H1 (cell line): ENCODE measurements at regions not wholly inside any gene's neighbourhood (a gene's known extent, or its start where the extent isn't known, plus 50 kb on each side); places are given as distances from the start of the nearest gene placed in this dataset.

Source experiments
- CTCF ChIA-PET: fragments of 300-600 bp; sonication (Branson Sonifier 250); formaldehyde crosslinking; loops from one replicate; lab custom pipeline; 2021; ENCODE audit not compliant: partially characterized antibody; lab: Charles Lee
- POLR2A ChIA-PET: fragments of 300-600 bp; sonication (Branson Sonifier 250); formaldehyde crosslinking; loops from one replicate; lab custom pipeline; 2021; ENCODE audit warnings: inconsistent platforms; ENCODE audit not compliant: partially characterized antibody; lab: Charles Lee
- DNase-seq, 2 experiments: peaks; one replicate each; pipeline versions ENCODE4 v3.0.0 to v3.0.0-alpha.2; 2010 to 2022; ENCODE audit warnings: low spot score in 2 of 2, low read depth in 1 of 2, mixed read lengths in 1 of 2
- FAIRE-seq: peaks from 2 replicates; lab custom pipeline; 2011; peaks lifted over from hg19 to GRCh38; lab: Jason Lieb, UNC
- H2AFZ ChIP-seq: 2 replicates; pipeline ENCODE4 v1.8.1; 2012; ENCODE audit warnings: low read length, inconsistent platforms
- H2AK5ac ChIP-seq: 2 replicates; pipeline ENCODE4 v1.6.1; 2013; ENCODE audit warnings: low read depth, low read length
- H2BK120ac ChIP-seq: replicated peaks from 2 replicates; pipeline ENCODE3; 2013; ENCODE audit warnings: low read depth, low read length, inconsistent platforms
- H2BK12ac ChIP-seq: 2 replicates; pipeline ENCODE4 v1.6.1; 2013; ENCODE audit warnings: low read depth, low read length
- H2BK15ac ChIP-seq: 2 replicates; pipeline ENCODE4 v1.6.1; 2013; ENCODE audit warnings: low read length
- H2BK20ac ChIP-seq: 2 replicates; pipeline ENCODE4 v1.6.1; 2013; ENCODE audit warnings: low read length
- H2BK5ac ChIP-seq: 2 replicates; pipeline ENCODE4 v1.6.1; 2013; ENCODE audit warnings: low read depth, low read length
- H3K14ac ChIP-seq: 2 replicates; pipeline ENCODE4 v1.6.1; 2013; ENCODE audit warnings: inconsistent platforms; ENCODE audit not compliant: insufficient read length
- H3K18ac ChIP-seq: 2 replicates; pipeline ENCODE4 v1.6.1; 2013; ENCODE audit warnings: low read length; ENCODE audit errors: extremely low read depth
- H3K23ac ChIP-seq: 2 replicates; pipeline ENCODE4 v1.6.1; 2013; ENCODE audit warnings: inconsistent platforms; ENCODE audit not compliant: insufficient read length
- H3K23me2 ChIP-seq: 2 replicates; pipeline ENCODE4 v1.6.1; 2013; ENCODE audit warnings: low read depth, low read length
- H3K27ac ChIP-seq: 2 replicates; pipeline ENCODE4 v1.6.1; 2011; ENCODE audit warnings: low read depth, low read length, inconsistent platforms
- H3K27me3 ChIP-seq, 4 experiments: replicated peaks in 1 of 4; 1 replicate in 1 of 4; 2 replicates in 3 of 4; pipeline versions ENCODE4 v1.6.1 to v1.8.1; 2011 to 2013; ENCODE audit warnings: low read length in 3 of 4, mild to moderate bottlenecking in 3 of 4, inconsistent platforms in 2 of 4, mixed read lengths in 2 of 4, moderate library complexity in 1 of 4; ENCODE audit not compliant: control insufficient read depth in 3 of 4, insufficient read depth in 3 of 4; ENCODE audit errors: extremely low read depth in 1 of 4
- H3K36me3 ChIP-seq, 4 experiments: 2 replicates each; pipeline versions ENCODE4 v1.6.1 to v1.8.1; 2011 to 2013; ENCODE audit warnings: mild to moderate bottlenecking in 4 of 4, low read length in 3 of 4, moderate library complexity in 2 of 4, control low read depth in 1 of 4, inconsistent platforms in 1 of 4; ENCODE audit not compliant: insufficient read depth in 4 of 4, control insufficient read depth in 2 of 4
- H3K4ac ChIP-seq: replicated peaks from 2 replicates; pipeline ENCODE3; 2013; ENCODE audit warnings: low read length, low read depth, mixed read lengths, inconsistent platforms; ENCODE audit not compliant: insufficient read length
- H3K4me1 ChIP-seq, 4 experiments: replicated peaks in 1 of 4; 1 replicate in 1 of 4; 2 replicates in 3 of 4; pipeline versions ENCODE4 v1.6.1 to v1.8.1; 2011 to 2013; ENCODE audit warnings: low read length in 3 of 4, inconsistent platforms in 2 of 4, mixed read lengths in 1 of 4; ENCODE audit not compliant: insufficient read depth in 4 of 4, control insufficient read depth in 3 of 4
- H3K4me2 ChIP-seq, 2 experiments: 2 replicates each; pipeline versions ENCODE4 v1.6.1 to v1.8.1; 2011 to 2013; ENCODE audit warnings: low read depth in 2 of 2, low read length in 2 of 2, control low read depth in 1 of 2, inconsistent platforms in 1 of 2, mild to moderate bottlenecking in 1 of 2; ENCODE audit not compliant: insufficient read depth in 1 of 2
- H3K4me3 ChIP-seq, 4 experiments: fragments of 200-600, 300-600 bp in 1 of 4; sonication (generic), shearing (Covaris generic), sonication (Bioruptor Twin) in 1 of 4; 2 replicates each; pipeline versions ENCODE4 v1.5.1 to v1.8.1; 2011 to 2016; ENCODE audit warnings: low read length in 4 of 4, low read depth in 3 of 4, control low read depth in 2 of 4, inconsistent platforms in 2 of 4, mild to moderate bottlenecking in 2 of 4, mixed read lengths in 1 of 4, moderate library complexity in 1 of 4; ENCODE audit not compliant: insufficient read depth in 2 of 4; ENCODE audit errors: extremely low read depth in 1 of 4
- H3K56ac ChIP-seq: replicated peaks from 2 replicates; pipeline ENCODE3; 2013; ENCODE audit warnings: low read depth, mild to moderate bottlenecking, mixed read lengths, low read length, inconsistent platforms; ENCODE audit not compliant: insufficient read length
- H3K79me1 ChIP-seq: 2 replicates; pipeline ENCODE4 v1.6.1; 2013; ENCODE audit warnings: low read depth, low read length, control low read depth
- H3K79me2 ChIP-seq, 2 experiments: 2 replicates each; pipeline versions ENCODE4 v1.6.1 to v1.8.1; 2012 to 2013; ENCODE audit warnings: low read length in 2 of 2, mild to moderate bottlenecking in 2 of 2, inconsistent platforms in 1 of 2; ENCODE audit not compliant: insufficient read depth in 2 of 2, control insufficient read depth in 1 of 2
- H3K9ac ChIP-seq, 4 experiments: replicated peaks in 1 of 4; 1 replicate in 1 of 4; 2 replicates in 3 of 4; pipeline versions ENCODE4 v1.6.1 to v1.8.1; 2011 to 2013; ENCODE audit warnings: low read depth in 3 of 4, low read length in 3 of 4, control low read depth in 2 of 4, mild to moderate bottlenecking in 2 of 4, moderate library complexity in 2 of 4, inconsistent platforms in 1 of 4; ENCODE audit errors: extremely low read depth in 1 of 4
- H3K9me3 ChIP-seq, 2 experiments: 2 replicates each; pipeline versions ENCODE4 v1.6.1 to v1.8.1; 2012 to 2013; ENCODE audit warnings: mild to moderate bottlenecking in 2 of 2, moderate library complexity in 2 of 2, control low read depth in 1 of 2, inconsistent platforms in 1 of 2, low read depth in 1 of 2, low read length in 1 of 2, mixed read lengths in 1 of 2; ENCODE audit not compliant: insufficient read depth in 2 of 2
- H4K20me1 ChIP-seq, 2 experiments: replicated peaks in 1 of 2; 2 replicates each; pipeline versions ENCODE3 to v1.8.1; 2011 to 2013; ENCODE audit warnings: inconsistent platforms in 2 of 2, low read length in 2 of 2, mild to moderate bottlenecking in 1 of 2; ENCODE audit not compliant: insufficient read depth in 2 of 2, control insufficient read depth in 1 of 2
- H4K5ac ChIP-seq: 2 replicates; pipeline ENCODE4 v1.6.1; 2013; ENCODE audit warnings: low read length, low read depth, mixed read lengths, inconsistent platforms; ENCODE audit not compliant: insufficient read length
- H4K8ac ChIP-seq: 2 replicates; pipeline ENCODE4 v1.8.0; 2013; ENCODE audit warnings: mild to moderate bottlenecking, moderate library complexity, low read length, inconsistent platforms; ENCODE audit not compliant: insufficient read depth; ENCODE audit errors: extremely low read depth
- H4K91ac ChIP-seq: replicated peaks from 2 replicates; pipeline ENCODE3; 2013; ENCODE audit warnings: low read length, mixed read lengths, inconsistent platforms; ENCODE audit not compliant: insufficient read length
- CBX8 ChIP-seq: fragments of 300-800, 300-1000 bp; sonication (generic); IDR thresholded peaks from 2 replicates; pipeline ENCODE4 v1.7.1; 2016; ENCODE audit warnings: low read depth, low read length, borderline replicate concordance
- FOSL1 ChIP-seq: IDR thresholded peaks from 2 replicates; pipeline ENCODE4 v1.6.1; 2011; ENCODE audit warnings: mild to moderate bottlenecking, low read depth, low read length, moderate library complexity; ENCODE audit not compliant: insufficient read depth
- JUND ChIP-seq: IDR thresholded peaks from 2 replicates; pipeline ENCODE4 v1.6.1; 2011; ENCODE audit warnings: mild to moderate bottlenecking, improper control_type of control experiment, low read length
- PHF8 ChIP-seq: fragments of 200-600 bp; sonication (generic); conservative IDR thresholded peaks from 2 replicates; pipeline ENCODE4 v1.7.1; 2012; ENCODE audit warnings: low read depth, mild to moderate bottlenecking, inconsistent platforms, low read length, moderate library complexity
- POLR2AphosphoS5 ChIP-seq: IDR thresholded peaks from 2 replicates; pipeline ENCODE4 v1.6.1; 2011; ENCODE audit warnings: low read depth, low read length
- RAD21 ChIP-seq, 2 experiments: IDR thresholded peaks in 1 of 2; conservative IDR thresholded peaks in 1 of 2; 2 replicates each; pipeline ENCODE4 v1.6.1; 2011; ENCODE audit warnings: low read depth in 2 of 2, low read length in 2 of 2, improper control_type of control experiment in 1 of 2, inconsistent platforms in 1 of 2, mild to moderate bottlenecking in 1 of 2, moderate library complexity in 1 of 2
- RFX5 ChIP-seq: IDR thresholded peaks from 2 replicates; pipeline ENCODE4 v1.6.1; 2011; ENCODE audit warnings: low read depth, low read length, improper control_type of control experiment, borderline replicate concordance
- RXRA ChIP-seq: IDR thresholded peaks from 2 replicates; pipeline ENCODE4 v1.6.1; 2011; ENCODE audit warnings: low read depth, mild to moderate bottlenecking, low read length, moderate library complexity; ENCODE audit not compliant: insufficient read depth
- SP1 ChIP-seq: IDR thresholded peaks from 2 replicates; pipeline ENCODE4 v1.6.1; 2011; ENCODE audit warnings: low read depth, low read length
- TAF7 ChIP-seq: optimal IDR thresholded peaks from 2 replicates; pipeline ENCODE3; 2011; ENCODE audit warnings: low read depth, mild to moderate bottlenecking, inconsistent platforms, low read length, moderate library complexity, borderline replicate concordance
- YY1 ChIP-seq: IDR thresholded peaks from 2 replicates; pipeline ENCODE4 v1.6.1; 2011; ENCODE audit warnings: low read depth, mild to moderate bottlenecking, low read length
- WGBS, 2 experiments: shearing (Covaris generic) in 1 of 2; methylation state at CpG; one replicate each; pipeline versions ENCODE4 v1.1.6 to v1.1.7; 2013 to 2015; ENCODE audit warnings: low lambda C conversion rate in 2 of 2, mixed read lengths in 2 of 2, inconsistent platforms in 1 of 2, low coverage in 1 of 2, missing lambda C conversion rate in 1 of 2; ENCODE audit not compliant: insufficient replicate concordance in 2 of 2, insufficient coverage in 1 of 2, insufficient read length in 1 of 2; ENCODE audit errors: extremely low coverage in 1 of 2, missing lambda C conversion rate in 1 of 2; 5-methylcytosine and 5-hydroxymethylcytosine counted together
- TF ChIP-seq, protein P1 (sequence below): IDR thresholded peaks from 2 replicates; pipeline ENCODE4 v1.6.1; 2012; ENCODE audit warnings: inconsistent platforms

DNA sequence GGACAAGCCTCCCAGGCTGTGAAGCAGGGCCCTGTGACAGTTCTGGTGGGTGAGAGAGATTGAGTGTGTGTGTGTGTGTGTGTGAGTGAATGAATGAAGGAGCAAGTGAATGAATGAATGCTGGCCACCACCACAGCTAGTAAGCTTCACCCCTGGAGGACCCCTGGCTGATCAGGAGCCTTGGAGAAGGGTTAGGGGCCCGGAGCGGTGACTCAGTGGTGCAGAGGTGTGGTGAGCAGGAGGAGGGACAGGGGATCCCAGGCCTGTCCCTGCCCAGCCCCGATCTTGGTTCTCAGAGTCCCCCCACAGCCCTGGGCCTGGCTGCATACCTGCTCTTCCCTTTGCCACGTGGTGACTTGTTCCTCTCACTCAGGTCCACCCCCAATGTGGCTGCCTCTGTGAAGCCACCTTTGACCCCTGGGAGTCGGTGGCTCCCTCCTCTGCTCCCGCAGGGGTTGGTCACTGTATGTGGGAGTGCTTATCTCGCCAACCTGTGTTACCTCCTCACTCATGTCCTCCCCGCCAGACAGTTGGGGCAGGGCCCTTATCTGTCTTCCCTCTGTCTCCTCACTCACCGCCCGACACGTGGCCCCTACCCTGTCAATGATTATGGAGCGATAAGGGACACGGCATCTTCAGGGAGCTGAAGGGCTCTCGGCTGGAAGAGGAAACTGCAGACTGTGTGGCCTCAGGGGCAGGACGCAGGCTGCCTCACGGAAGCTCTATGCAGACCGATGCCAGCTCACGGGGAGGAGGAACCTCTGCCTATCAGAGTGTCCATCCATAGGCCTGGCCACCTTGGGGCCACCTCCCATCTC is 99.9 kb upstream of the PITX1 start:
- Histone ChIP-seq H3K9ac (no peak overlapping the region), H2BK120ac (no peak overlapping the region), H3K79me2 (no peaks in the 10 kb centered on the region), H4K91ac (no peak overlapping the region), H3K36me3 (no peaks in the 10 kb centered on the region), H3K27ac (no peak overlapping the region), H2BK12ac (no peak overlapping the region), H2BK15ac (no peak overlapping the region), H2BK20ac (no peak overlapping the region), H2AFZ (no peak overlapping the region), H4K8ac (no peak overlapping the region), H4K20me1 (no peaks in the 10 kb centered on the region), H3K56ac (no peak overlapping the region), H3K18ac (no peak overlapping the region), H3K4me1 (no peaks in the 10 kb centered on the region), H3K4ac (no peak overlapping the region), H3K4me2 (no peak overlapping the region), H3K14ac (no peak overlapping the region), H2AK5ac (no peak overlapping the region), H4K5ac (no peak overlapping the region), H3K23me2 (0 out of 2 replicates have a peak, but pooled peaks cover 2% of the 10 kb centered on the region), H3K79me1 (no peaks in the 10 kb centered on the region), H3K27me3 (peaks cover 0 to 4% (median 0%) of the 10 kb centered on the region in 4 experiments; a peak in 2 of 7 replicates), H2BK5ac (no peak overlapping the region), H3K23ac (no peak overlapping the region), H3K9me3 (no peaks in the 10 kb centered on the region), H3K4me3 (no peak overlapping the region)
- DNase-seq (no peak), FAIRE-seq (no peak)
- WGBS, 2 experiments: 91% methylated on average over 18 of the region's 18 CpGs; no CpG with 5 or more reads in 1 of the 2 experiments
- POLR2A ChIA-PET: no interaction called here
- CTCF ChIA-PET: interaction anchor here (1.4 to 2.0 kb wide), 2 partner anchors 10 to 40 kb away, joined by 4 read pairs; no protein-coding TSS in a partner anchor
- no peak for TF ChIP-seq SP1
- TF ChIP-seq YY1: no peak
- no peak for TF ChIP-seq JUND
- no peak for TF ChIP-seq POLR2AphosphoS5
- TF ChIP-seq RAD21 (IDR thresholded peaks at IDR 0.05 in 1 of 2, conservative IDR thresholded peaks at IDR 0.05 in 1 of 2; ENCODE audit: low read depth in 2 of 2, low read length in 2 of 2): no peak
- no peak for TF ChIP-seq FOSL1
- TF ChIP-seq TAF7: no peak
- TF ChIP-seq CBX8: no peak
- TF ChIP-seq PHF8: no peak
- TF ChIP-seq RXRA: no peak
- no peak for TF ChIP-seq RFX5
- TF ChIP-seq, protein P1, sequence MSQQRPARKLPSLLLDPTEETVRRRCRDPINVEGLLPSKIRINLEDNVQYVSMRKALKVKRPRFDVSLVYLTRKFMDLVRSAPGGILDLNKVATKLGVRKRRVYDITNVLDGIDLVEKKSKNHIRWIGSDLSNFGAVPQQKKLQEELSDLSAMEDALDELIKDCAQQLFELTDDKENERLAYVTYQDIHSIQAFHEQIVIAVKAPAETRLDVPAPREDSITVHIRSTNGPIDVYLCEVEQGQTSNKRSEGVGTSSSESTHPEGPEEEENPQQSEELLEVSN: no peak
